ENCODE measurements at regions not wholly inside any gene's neighbourhood (a gene's known extent, or its start where the extent isn't known, plus 50 kb on each side); places are given as distances from the start of the nearest gene placed in this dataset.
"Not testable (repeated sequence)": the region's sequence is repeated elsewhere in the genome, so short reads cannot be mapped to it uniquely, and the experiment has no call there.

GRCh38 chr4:102397056-102397455, 51.8 kb upstream of the SLC39A8 start:
- H3K4me3 ChIP-seq (ENCODE audit: control insufficient read depth in 2 of 3, extremely low read depth in 1 of 3, insufficient read depth in 2 of 3, low read depth in 1 of 3, low read length in 3 of 3); H3K9me1 ChIP-seq (ENCODE audit: control insufficient read depth, extremely low read depth, insufficient read depth, low read length); DNase-seq (ENCODE audit: low read depth, low spot score); H2AFZ ChIP-seq (ENCODE audit: control insufficient read depth, low read length); H3K4me2 ChIP-seq (ENCODE audit: control insufficient read depth, extremely low read depth, insufficient read depth, low read depth, low read length); dilution Hi-C loops (cut with MboI; ENCODE audit: extremely low pct_ligation_motif_present, low sequenced_read_pairs); H4K20me1 ChIP-seq (ENCODE audit: control insufficient read depth, extremely low read depth, insufficient read depth, low read length); H3K27me3 ChIP-seq (ENCODE audit: control insufficient read depth, extremely low read depth, insufficient read depth, low read length); H3K36me3 ChIP-seq (ENCODE audit: control insufficient read depth in 2 of 2, extremely low read depth in 1 of 2, insufficient read depth in 2 of 2, low read length in 2 of 2); H3K9me3 ChIP-seq (ENCODE audit: control insufficient read depth, low read depth, low read length); FAIRE-seq; H3K79me2 ChIP-seq (ENCODE audit: control insufficient read depth, insufficient read depth, low read length); H3K4me1 ChIP-seq (ENCODE audit: control insufficient read depth, extremely low read depth, insufficient read depth, low read length); H3K9ac ChIP-seq (ENCODE audit: control insufficient read depth, extremely low read depth, insufficient read depth, low read length); H3K27ac ChIP-seq (ENCODE audit: control insufficient read depth, insufficient read depth, low read length): not testable (repeated sequence)

DNA sequence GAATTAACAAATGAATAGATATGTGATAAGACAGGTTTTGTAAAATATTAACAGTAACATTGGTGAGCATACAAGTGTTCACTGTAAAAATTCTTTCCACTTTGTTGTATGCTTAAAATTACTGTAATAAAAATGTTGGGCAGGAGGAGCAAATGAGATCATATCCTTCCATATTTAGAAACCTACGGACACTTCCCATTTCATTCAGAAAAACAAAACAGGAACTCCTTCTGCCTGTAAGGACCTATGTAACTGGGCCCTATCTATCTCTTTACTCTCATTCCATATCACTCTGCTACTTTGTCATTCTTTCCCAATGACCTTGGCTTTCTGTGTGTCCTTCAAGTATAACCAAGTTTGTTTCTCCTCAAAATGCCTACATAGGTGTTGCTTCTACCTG, 53.7 kb upstream of the SLC39A8 start:
- H3K4me1 ChIP-seq (ENCODE audit: control insufficient read depth, extremely low read depth, insufficient read depth, low read length): no peaks in the 10 kb centered on the region
- no peaks in the 10 kb centered on the region for H3K27me3 ChIP-seq (ENCODE audit: control insufficient read depth, extremely low read depth, insufficient read depth, low read length)
- H3K4me3 ChIP-seq (ENCODE audit: control insufficient read depth in 2 of 3, extremely low read depth in 1 of 3, insufficient read depth in 2 of 3, low read depth in 1 of 3, low read length in 3 of 3): no peak overlapping the region
- no peaks in the 10 kb centered on the region for H3K79me2 ChIP-seq (ENCODE audit: control insufficient read depth, insufficient read depth, low read length)
- no peak overlapping the region for H2AFZ ChIP-seq (ENCODE audit: control insufficient read depth, low read length)
- dilution Hi-C loops (cut with MboI; ENCODE audit: extremely low pct_ligation_motif_present, low sequenced_read_pairs): no loop called here
- no peak overlapping the region for H3K27ac ChIP-seq (ENCODE audit: control insufficient read depth, insufficient read depth, low read length)
- no peaks in the 10 kb centered on the region for H4K20me1 ChIP-seq (ENCODE audit: control insufficient read depth, extremely low read depth, insufficient read depth, low read length)
- no peaks in the 10 kb centered on the region for H3K9me1 ChIP-seq (ENCODE audit: control insufficient read depth, extremely low read depth, insufficient read depth, low read length)
- no peaks in the 10 kb centered on the region for H3K9me3 ChIP-seq (ENCODE audit: control insufficient read depth, low read depth, low read length)
- H3K9ac ChIP-seq (ENCODE audit: control insufficient read depth, extremely low read depth, insufficient read depth, low read length): no peak overlapping the region
- DNase-seq (ENCODE audit: low read depth, low spot score) (no peak), FAIRE-seq (no peak)
- no peak for TF ChIP-seq EZH2 (IDR thresholded peaks at IDR 0.05; ENCODE audit: low read length)
- TF ChIP-seq, protein P1, sequence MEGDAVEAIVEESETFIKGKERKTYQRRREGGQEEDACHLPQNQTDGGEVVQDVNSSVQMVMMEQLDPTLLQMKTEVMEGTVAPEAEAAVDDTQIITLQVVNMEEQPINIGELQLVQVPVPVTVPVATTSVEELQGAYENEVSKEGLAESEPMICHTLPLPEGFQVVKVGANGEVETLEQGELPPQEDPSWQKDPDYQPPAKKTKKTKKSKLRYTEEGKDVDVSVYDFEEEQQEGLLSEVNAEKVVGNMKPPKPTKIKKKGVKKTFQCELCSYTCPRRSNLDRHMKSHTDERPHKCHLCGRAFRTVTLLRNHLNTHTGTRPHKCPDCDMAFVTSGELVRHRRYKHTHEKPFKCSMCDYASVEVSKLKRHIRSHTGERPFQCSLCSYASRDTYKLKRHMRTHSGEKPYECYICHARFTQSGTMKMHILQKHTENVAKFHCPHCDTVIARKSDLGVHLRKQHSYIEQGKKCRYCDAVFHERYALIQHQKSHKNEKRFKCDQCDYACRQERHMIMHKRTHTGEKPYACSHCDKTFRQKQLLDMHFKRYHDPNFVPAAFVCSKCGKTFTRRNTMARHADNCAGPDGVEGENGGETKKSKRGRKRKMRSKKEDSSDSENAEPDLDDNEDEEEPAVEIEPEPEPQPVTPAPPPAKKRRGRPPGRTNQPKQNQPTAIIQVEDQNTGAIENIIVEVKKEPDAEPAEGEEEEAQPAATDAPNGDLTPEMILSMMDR (optimal IDR thresholded peaks at IDR 0.05 in 1 of 3, IDR thresholded peaks at IDR 0.05 in 1 of 3, conservative IDR thresholded peaks at IDR 0.05 in 1 of 3; ENCODE audit: extremely low read depth in 1 of 3, insufficient read depth in 2 of 3, low read length in 3 of 3): no peak
- no peak overlapping the region for H3K4me2 ChIP-seq (ENCODE audit: control insufficient read depth, extremely low read depth, insufficient read depth, low read depth, low read length)
- H3K36me3 ChIP-seq (ENCODE audit: control insufficient read depth in 2 of 2, extremely low read depth in 1 of 2, insufficient read depth in 2 of 2, low read length in 2 of 2): no peaks in the 10 kb centered on the region

GRCh38 chr4:102400898-102401297, 55.6 kb upstream of the SLC39A8 start:
- Histone ChIP-seq H3K27ac (ENCODE audit: control insufficient read depth, insufficient read depth, low read length) (no peak overlapping the region), H3K79me2 (ENCODE audit: control insufficient read depth, insufficient read depth, low read length) (no peaks in the 10 kb centered on the region), H3K36me3 (ENCODE audit: control insufficient read depth in 2 of 2, extremely low read depth in 1 of 2, insufficient read depth in 2 of 2, low read length in 2 of 2) (no peaks in the 10 kb centered on the region), H3K9me1 (ENCODE audit: control insufficient read depth, extremely low read depth, insufficient read depth, low read length) (no peaks in the 10 kb centered on the region), H3K27me3 (ENCODE audit: control insufficient read depth, extremely low read depth, insufficient read depth, low read length) (no peaks in the 10 kb centered on the region), H3K4me3 (ENCODE audit: control insufficient read depth in 2 of 3, extremely low read depth in 1 of 3, insufficient read depth in 2 of 3, low read depth in 1 of 3, low read length in 3 of 3) (no peak overlapping the region), H4K20me1 (ENCODE audit: control insufficient read depth, extremely low read depth, insufficient read depth, low read length) (no peaks in the 10 kb centered on the region), H3K4me1 (ENCODE audit: control insufficient read depth, extremely low read depth, insufficient read depth, low read length) (no peaks in the 10 kb centered on the region), H2AFZ (ENCODE audit: control insufficient read depth, low read length) (no peak overlapping the region), H3K9me3 (ENCODE audit: control insufficient read depth, low read depth, low read length) (no peaks in the 10 kb centered on the region), H3K4me2 (ENCODE audit: control insufficient read depth, extremely low read depth, insufficient read depth, low read depth, low read length) (no peak overlapping the region), H3K9ac (ENCODE audit: control insufficient read depth, extremely low read depth, insufficient read depth, low read length) (no peak overlapping the region)
- DNase-seq (ENCODE audit: low read depth, low spot score): no peak
- dilution Hi-C loops (cut with MboI; ENCODE audit: extremely low pct_ligation_motif_present, low sequenced_read_pairs): no loop called here
- FAIRE-seq: no peak
- TF ChIP-seq, protein P1 (optimal IDR thresholded peaks at IDR 0.05 in 1 of 3, IDR thresholded peaks at IDR 0.05 in 1 of 3, conservative IDR thresholded peaks at IDR 0.05 in 1 of 3; ENCODE audit: extremely low read depth in 1 of 3, insufficient read depth in 2 of 3, low read length in 3 of 3): no peak
- no peak for TF ChIP-seq EZH2 (IDR thresholded peaks at IDR 0.05; ENCODE audit: low read length)

Data from keratinocyte (primary cell).